ENCODE measurements at regions not wholly inside any gene's neighbourhood (a gene's known extent, or its start where the extent isn't known, plus 50 kb on each side); places are given as distances from the start of the nearest gene placed in this dataset.

DNA sequence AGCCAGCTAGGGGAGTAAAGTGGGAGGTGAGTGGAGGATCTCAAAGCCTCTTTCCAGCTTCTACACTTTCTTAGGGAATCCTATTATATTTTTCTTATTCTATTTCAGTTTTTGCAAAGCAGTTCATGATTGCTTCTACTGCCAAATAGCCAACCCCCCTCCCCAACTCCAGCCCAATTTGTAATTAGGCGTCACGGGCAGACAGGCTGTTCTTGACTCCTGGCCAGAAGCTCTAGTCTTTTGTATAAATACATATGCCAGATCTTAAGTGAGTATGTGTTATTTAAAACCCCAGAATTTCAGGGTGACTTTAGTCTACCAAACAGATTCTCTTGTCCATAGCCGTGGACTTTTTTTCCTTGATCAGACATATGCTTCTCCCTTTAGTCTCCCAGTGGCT is 255.2 kb downstream of the BUB3 start:
- no peak for DNase-seq (ENCODE audit: low spot score)

DNA sequence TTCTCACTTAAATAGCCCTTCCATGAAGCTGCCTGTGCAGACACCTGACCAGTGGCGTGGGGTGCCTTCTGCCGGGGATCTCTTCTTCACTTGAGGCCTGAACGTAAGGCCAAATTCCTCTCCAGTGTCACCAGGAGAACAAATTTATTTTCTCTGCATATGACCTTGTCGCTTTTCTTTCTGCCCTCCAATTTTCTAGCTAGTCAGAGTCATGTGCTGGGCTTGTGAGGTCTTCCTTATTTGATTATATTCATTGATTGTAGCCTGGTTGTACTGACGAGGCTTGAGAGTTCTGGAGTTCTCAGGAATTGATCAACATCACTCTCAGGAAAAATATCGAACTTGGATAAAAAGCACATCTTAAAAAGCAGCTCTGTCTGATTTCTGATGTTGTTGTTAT is 255.7 kb downstream of the BUB3 start:
- no peak for DNase-seq (ENCODE audit: low spot score)

DNA sequence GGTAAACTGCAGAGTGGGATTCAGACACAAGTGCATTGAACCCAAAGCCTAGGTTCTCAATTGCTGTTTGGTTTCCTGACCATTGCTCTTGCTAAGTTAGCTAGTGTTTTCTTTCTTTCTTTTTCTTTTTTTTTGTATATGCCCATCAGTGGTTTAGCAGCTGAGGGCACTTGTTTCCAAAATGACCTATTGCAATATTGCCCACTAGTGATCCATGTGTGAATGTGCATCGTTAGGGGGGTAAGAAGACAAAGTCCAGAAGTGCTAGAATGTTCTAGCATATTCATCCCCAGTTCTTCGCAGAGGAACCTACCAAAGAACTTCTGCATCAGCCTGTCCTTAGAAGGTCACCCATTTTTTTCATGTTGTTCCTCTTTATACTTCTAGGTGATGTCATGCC is 252.8 kb upstream of the GPR26 start:
- no peak for DNase-seq (ENCODE audit: low spot score)

DNA sequence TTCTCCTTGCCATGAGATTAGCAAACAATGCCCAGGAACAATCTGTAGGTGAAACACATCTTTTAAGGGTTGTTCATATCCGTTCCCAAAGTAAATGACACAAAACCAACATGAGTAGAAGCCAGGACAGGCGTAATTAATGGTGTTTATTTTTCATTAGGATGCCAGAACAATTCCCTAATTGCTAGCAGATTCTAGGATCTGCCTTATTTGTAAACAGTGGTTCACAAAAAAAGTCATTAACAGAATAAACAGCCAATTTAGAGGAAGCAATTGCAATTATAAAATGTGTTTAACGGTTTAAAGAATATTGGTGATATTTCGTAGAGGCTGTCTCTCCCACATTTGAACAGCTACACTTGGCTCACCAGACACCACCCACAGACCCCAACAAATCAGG is 250.6 kb upstream of the GPR26 start:
- DNase-seq (ENCODE audit: low spot score) = no peak

DNA sequence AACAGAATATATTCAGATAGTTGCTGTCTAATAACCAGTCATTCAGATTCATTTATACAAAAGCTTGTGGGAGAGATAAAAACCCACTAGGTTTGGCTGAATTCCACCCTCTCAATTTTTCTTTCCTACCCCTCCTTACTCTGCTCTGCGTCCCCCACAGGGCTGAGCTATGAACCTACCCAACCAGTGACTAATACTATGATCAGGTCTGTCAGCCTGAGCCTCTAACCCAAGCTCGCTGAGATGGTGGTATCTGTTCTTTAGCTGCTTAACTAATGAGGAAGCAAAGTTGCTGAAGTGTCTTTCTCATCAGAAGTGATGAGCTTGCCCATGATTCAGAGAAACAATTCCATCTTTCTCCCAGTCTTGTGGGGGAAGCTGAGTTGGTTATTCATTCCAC is 248.7 kb upstream of the GPR26 start:
- DNase-seq (ENCODE audit: low spot score) = no peak

DNA sequence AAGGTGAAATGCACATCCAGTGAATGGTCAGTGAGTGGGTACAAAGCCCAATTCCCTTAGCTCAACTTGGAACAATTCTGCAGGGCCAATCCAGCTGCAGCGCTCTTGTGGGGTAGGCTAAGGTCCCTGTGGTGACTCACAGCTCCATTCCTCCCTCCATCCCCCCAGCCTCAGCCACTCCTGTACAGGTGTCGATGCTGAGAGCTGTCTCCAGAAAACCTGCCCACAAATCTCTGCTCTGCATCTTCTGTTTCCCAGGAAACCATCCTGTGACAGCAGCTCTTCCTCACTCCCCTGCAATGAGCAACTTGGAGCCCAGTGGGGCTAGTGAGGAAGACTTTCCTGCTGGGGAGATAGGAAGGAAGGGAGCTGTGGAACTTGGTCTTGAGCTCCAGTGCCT is 244.7 kb upstream of the GPR26 start:
- no peak for DNase-seq (ENCODE audit: low spot score)

DNA sequence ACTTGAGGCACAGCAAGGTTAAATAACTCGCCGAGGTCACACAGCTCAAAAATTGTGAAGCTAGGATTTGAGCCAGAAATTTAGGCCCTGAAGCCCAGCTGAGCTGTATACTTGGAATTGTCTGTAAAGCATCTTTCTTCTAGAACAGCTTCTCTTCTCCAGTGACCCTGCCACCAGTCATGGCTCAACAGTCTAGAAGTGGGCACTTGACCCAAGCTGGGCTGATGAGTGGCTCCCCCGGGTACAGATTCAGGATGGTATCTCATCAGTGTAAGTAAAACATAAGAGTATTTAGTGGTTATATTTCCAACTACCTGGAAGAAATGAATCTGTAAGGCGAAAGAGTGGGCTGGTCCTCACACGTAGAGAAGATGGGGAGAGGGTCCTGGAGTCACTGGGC is 243.9 kb upstream of the GPR26 start:
- DNase-seq (ENCODE audit: low spot score) = no peak

DNA sequence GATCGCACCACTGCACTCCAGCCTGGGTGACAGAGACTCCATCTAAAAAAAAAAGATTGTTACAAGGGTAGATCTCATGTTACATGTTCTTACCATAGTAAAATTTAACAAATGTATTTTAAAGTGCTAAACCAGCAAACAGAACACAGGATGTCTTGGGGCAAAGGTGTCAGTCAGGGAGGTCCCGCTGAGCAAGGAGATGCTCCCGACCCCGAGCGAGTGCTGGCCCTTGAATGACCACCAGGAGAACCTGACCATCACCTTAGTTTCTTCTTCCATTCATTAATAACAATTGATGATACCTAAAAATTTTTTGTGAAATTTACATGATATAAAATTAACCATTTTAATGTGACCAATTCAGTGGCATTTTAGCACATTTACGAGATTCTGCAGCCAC is 241.6 kb upstream of the GPR26 start:
- DNase-seq (ENCODE audit: low spot score) = no peak

DNA sequence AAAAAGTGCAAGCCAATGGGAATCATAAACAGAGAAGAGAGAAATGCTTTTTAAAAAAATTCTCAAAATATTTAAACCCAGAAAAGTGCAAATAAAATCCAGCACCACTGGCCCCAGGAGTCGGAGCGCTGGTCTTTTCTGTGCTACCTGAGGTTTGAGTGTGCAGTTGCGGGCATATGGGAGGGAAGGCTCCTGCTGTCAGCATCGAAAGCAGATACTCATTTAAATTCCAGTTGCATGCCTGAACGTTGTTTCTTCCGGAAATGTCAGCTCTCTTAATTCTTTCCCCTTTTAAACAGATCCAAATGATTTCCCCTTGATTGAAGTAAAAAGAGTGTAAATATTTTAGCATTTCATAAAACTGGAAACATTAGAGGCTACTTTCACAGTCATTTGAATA is 240.5 kb upstream of the GPR26 start:
- DNase-seq (ENCODE audit: low spot score) = no peak

DNA sequence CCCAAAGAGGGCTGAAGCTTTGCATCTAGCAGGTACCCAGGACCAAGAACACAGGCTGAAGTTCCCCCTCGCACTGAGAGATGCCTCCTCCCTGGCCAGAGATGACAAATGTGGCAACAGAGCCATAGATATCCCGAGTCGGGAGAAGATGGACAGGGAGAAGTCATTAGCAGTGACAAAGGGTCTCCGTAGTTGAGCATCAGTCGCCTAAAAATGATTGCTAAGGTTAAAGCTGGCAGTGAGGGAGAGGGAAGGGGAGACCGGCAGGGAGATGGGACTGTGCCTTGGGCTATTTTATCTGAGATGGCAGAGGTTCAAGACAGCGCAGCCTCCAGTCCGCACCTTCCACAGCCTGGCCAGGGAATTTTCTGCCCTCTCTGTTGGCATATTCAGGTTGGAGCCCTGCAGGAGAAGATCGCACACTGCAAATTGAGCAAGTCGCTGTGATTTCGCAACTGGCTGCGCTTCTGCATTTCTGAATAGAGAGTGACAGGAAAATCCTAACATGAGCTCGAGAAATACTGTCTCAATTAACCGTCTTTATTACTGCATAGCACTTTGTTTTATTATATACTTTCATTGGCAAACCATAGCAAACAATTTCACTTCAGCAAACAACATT is 238.9 kb upstream of the GPR26 start:
- DNase-seq (ENCODE audit: low spot score) = peak; percentile 3

DNA sequence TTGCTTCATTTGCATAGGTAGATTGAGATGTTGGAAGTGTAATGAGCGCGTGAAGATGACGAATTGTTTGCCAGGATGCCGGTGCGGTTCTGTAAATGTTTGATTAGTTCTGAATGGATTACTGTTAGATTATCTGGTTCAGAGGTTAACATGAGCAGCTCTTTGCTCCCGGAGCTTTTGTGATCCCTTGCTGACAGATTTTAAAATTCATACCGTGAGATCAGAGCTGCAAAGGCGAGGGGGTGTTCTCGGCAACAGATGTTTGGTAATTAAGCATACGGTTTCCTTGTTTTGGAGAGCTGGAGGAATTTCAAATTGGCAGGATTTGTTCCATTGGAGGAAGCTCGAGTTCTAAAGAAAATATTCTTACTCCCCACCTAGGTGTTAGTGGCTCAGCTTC is 237.8 kb upstream of the GPR26 start:
- no peak for DNase-seq (ENCODE audit: low spot score)

DNA sequence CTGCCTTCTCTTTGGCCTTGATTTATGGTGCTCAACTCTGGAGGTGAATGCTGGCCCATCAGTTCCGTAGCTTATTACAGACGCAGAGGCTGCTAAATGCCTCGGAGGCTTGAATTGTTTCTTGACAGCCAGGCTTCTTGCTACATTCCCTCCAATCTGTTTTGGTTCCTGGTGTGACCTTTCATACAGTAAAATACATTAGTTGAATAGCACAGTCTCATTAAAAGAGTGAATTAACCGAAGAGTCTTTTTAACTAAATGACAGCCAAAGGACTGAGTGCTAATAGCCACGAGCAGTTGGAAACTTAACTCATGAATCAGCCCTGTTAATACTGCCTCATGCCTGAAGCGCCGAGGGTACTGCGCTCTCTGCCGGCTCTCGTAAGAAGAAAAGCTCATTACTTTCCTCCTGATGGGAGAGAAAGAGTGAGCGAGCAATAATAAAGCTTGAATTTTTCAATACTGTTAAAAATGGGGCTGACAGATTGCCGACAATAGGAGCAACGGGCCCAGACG is 236.4 kb upstream of the GPR26 start:
- no peak for DNase-seq (ENCODE audit: low spot score)

DNA sequence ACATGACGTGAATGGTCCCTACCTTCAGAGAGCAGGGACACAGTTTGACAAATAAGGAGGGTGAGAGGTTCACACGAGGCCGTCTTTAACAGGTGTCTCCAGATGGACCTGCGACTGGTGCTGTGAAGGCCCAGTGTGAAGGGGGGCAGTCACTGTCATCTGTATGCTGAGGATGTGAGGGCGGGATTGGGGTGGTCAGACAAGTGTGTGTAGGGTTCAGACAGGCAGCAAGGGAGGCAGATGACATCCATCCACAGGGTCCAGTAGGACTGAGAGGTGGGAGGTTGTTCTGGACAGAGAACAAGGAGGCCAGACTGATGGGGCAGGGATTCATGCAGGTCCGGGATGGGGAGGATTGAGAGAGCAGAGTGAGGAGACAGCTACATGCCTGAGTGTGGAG is 232.6 kb upstream of the GPR26 start:
- DNase-seq (ENCODE audit: low spot score) = no peak

DNA sequence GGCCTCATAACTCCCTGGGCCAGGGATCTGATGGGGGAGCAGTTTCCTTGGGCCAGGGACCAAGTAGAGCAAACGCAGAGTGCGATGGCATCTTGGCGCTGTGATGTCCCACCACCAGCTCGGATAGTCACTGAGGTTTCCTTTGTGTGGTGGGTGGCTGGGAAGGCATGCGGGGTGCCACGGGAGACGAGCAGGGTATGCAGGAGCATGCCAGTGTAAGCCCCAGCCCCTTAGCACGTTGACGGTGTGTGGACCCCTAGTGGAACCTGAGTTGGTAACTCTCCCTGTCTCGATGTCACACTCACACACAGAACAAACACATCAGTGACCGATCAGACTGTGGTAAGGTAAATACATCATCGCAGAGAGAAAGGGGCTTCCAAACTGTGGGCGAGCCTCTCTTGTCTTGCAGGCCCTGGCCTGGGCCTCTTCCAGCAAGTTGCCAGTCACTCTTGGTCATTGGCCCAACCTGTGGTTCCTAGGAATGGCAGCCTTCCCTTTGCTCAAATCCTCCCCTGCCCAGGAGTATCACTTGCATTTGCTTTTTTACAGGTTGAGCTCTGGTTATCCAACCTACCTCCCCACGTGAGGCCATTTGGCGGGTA is 231.6 kb upstream of the GPR26 start:
- no peak for DNase-seq (ENCODE audit: low spot score)

DNA sequence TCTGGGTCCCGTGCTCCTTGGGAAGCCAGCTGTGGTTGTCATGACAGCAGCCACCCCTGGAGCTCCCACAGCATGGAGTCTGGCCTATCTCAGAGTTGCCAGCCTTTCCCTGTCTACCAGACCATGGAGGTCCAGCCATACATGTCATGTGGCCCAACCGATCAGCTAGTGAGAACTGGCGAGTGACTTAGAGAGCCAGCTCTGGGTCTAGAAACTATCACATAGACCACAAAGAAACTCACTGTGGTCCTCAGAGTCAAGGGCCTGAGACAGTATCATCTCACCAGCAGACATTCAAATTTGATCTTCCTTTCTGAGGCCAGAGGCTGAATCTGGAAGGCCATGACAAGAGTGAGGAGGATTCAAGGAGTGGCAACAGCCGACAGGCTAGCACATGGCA is 223.3 kb upstream of the GPR26 start:
- no peak for DNase-seq (ENCODE audit: low spot score)

DNA sequence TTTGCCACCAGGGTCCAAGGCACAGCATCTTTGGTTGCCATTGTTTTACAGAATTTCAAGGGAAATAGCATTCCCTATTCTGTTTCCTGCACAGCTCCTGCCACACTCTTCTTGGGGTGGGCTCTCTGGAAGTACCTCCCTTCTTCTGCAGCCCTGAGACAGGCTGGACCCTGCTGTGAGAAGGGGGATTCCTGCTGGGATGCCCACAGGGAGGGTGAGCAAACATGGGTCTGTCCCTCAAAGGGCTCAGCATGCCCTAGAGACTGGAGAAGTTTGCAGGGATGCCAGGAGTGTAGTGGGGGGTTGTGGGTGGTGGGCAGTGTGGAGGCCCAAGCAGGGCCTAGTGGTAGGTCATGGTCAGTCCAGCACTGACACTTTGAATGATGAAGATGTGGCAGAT is 222.2 kb upstream of the GPR26 start:
- DNase-seq (ENCODE audit: low spot score) = no peak

DNA sequence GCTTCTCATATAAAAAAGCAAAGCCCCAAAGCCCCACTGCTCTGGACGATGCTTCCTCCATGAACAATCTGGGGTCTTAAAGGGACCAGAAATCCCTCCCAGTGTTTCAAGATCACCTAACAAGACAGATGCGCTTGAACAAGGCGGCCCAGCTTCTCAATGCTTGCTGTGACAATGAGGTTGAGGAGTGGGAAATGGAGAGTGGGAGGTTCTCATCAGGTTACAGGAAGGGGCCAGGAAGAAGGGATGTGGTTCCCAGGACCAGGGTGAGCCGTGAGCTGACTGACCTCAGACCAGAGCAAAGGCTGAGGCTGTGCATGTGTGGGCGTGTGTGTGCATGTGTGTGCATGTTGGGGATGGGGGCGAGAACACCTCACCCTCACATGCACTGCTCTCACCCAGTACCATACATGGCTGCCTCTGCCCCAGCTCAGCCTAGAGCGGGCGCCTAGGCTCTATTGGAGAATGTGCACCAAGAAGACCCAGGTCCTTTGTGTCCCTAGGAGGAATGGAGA is 220.8 kb upstream of the GPR26 start:
- no peak for DNase-seq (ENCODE audit: low spot score)

DNA sequence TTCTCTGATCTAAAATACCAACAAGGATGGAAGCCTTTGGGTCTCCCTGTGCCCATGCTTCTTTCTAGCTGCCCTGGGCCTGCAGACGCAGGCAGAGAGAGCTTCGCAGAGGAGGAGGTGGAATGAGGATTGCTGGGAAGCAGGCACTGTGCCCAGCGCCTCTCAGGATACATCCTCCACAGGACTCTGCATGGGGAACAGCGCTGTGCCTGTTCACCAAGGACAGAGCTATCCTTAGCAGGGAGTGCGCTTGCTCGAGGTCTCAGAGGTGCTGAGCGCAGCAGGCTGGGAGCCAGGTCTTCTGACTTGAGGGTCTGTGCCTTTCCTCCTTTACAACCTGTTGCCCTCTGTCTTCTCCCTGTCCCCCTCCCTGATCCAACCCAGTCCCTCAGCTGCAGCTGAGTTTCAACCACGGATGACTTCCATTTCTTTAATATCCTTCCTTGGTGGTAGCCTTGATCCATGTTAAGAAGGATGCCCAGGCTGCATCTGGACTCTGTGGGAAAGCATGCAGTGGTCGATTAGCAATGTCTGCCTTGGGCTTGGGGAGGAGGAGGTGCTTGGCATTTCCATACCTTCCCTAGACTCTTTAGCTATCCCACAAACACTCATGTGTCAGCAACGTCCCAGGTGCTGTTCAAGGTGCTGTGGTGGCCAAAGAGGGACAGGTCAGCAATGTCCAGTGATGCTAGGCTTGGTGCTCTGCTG is 219.6 kb upstream of the GPR26 start:
- no peak for DNase-seq (ENCODE audit: low spot score)

DNA sequence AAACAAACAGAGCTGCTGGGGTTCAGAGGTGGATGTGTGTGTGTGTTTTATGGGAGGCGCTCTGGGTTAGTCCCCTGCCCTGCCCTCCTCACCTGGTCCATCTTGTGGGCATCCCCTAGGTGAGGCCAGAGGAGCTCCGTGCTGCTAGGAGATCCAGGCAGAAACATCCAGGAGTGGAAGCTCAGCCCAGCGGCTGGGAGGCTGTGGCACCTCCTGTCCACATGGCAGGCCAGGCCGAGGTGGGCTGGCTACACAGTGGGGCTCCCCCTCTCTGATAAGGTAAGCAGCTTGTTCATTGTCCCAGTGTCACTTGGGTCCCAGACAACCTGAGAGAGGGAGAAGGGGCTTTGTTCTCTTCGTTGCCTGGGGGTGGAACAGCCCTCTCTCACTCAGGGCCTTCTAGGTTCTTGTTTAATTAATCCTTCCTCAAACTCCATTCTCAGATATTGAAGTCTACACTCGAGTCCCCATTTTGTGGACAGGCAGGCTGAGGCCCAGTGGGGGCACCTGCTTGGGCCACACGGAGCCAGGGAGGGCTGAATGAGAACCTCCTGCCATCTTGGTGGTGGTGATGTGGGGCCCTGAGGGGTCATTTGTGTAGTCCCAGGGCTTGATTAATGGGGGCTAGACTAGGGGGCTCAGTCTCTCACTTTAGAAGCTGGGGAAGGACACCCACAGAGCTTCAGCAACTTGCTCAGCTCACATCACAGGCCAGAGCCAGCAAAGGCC is 216.8 kb upstream of the GPR26 start:
- no peak for DNase-seq (ENCODE audit: low spot score)

DNA sequence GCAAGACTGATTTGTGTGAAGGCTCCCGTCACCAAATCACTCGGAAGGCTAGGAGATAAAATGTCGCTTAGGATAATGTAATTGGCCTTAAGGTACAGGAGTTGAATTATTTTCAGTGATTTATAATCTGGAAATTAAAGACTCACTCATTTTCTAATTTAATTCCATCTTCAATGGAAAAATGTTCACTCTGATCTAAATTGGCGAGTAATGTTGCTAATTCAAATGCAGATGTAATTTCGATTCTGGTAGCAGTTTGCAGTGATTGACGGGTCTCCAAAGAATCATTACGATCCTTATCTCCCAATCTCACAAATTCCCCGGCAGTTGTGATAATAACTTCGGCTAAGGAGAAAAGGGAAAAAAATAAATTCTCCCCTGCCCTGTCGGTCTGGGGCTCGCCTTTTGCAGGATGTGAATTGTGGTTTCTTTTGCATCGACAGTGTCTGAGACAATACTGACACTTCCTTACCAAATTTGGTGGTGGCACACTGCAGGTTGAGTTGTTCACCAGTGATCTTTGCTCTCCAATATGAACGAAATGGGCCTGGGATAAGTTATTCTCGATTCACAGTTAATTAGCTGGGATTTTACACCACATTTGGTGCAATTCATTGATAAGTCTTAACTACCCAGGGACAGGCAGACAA is 215.1 kb upstream of the GPR26 start:
- no peak for DNase-seq (ENCODE audit: low spot score)

DNA sequence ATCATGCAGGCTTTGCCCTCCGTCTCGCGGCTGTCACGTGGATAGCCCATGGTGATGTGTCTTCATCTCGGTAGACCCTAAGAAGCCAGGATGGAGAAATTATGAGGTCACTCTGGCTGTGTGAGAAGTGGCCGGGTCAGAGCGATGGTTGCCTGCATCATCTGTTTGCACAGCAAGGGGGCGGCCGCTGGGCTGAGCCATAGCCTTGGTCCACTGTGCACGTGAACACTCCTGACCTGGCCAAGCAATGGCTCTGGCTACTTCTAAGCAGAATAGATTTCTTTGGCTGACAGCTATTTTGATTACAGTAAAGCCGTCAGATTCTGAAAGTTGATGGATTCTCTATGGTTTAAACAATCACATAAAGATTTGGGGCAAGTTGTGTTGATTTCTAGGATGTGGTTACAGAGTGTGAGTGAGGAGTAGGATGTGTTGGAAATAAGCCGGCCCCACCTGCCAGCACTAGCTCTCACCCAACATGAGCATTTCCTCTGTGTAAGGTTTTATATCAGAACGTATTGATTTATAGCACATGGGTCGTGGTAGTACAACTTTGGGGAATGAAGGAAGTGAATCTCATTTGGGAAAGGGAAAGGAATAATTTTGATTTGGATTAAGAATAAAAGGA is 214.4 kb upstream of the GPR26 start:
- DNase-seq (ENCODE audit: low spot score) = peak; percentile 7
